ENCODE measurements at regions not wholly inside any gene's neighbourhood (a gene's known extent, or its start where the extent isn't known, plus 50 kb on each side); places are given as distances from the start of the nearest gene placed in this dataset.

GRCh38 chr1:62928885-62929284 is 145.0 kb downstream of the ATG4C start:
- H4K20me1 ChIP-seq (ENCODE audit: insufficient read depth, low read length), result no peaks in the 10 kb centered on the region
- Mint-ChIP-seq H3K9me3 (peaks cover 0 to 2% (median 0%) of the 10 kb centered on the region in 7 donors), H3K4me3 (no peak overlapping the region), H3K27me3 (ENCODE audit: low read depth in 3 of 3) (peaks cover 2 to 8% (median 7%) of the 10 kb centered on the region in 3 donors), H3K36me3 (no peaks in the 10 kb centered on the region), H3K4me1 (no peaks in the 10 kb centered on the region), H3K27ac (no peak overlapping the region)
- no peak overlapping the region for H3K27ac ChIP-seq (ENCODE audit: low read depth in 1 of 2, low read length in 2 of 2)
- DNase-seq, result no peak
- TF ChIP-seq, protein P1, sequence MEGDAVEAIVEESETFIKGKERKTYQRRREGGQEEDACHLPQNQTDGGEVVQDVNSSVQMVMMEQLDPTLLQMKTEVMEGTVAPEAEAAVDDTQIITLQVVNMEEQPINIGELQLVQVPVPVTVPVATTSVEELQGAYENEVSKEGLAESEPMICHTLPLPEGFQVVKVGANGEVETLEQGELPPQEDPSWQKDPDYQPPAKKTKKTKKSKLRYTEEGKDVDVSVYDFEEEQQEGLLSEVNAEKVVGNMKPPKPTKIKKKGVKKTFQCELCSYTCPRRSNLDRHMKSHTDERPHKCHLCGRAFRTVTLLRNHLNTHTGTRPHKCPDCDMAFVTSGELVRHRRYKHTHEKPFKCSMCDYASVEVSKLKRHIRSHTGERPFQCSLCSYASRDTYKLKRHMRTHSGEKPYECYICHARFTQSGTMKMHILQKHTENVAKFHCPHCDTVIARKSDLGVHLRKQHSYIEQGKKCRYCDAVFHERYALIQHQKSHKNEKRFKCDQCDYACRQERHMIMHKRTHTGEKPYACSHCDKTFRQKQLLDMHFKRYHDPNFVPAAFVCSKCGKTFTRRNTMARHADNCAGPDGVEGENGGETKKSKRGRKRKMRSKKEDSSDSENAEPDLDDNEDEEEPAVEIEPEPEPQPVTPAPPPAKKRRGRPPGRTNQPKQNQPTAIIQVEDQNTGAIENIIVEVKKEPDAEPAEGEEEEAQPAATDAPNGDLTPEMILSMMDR (IDR thresholded peaks at IDR 0.05), result no peak
- H3K9me3 ChIP-seq (replicated peaks in 1 of 2; ENCODE audit: control insufficient read depth in 1 of 2, insufficient read depth in 1 of 2, low read length in 2 of 2), result no peaks in the 10 kb centered on the region
- no CpG with 5 or more reads among the region's 4 CpGs for WGBS (ENCODE audit: insufficient coverage)
- no peak overlapping the region for H2AFZ ChIP-seq (ENCODE audit: insufficient read depth, low read depth, low read length, poor library complexity, severe bottlenecking)
- H3K4me2 ChIP-seq (replicated peaks; ENCODE audit: extremely low read depth, low read length, poor library complexity, severe bottlenecking), result no peak overlapping the region
- no peaks in the 10 kb centered on the region for H3K4me1 ChIP-seq (ENCODE audit: control insufficient read depth in 1 of 2, insufficient read depth in 2 of 2, low read length in 2 of 2)
- no peak overlapping the region for H3K4me3 ChIP-seq (replicated peaks in 1 of 3; ENCODE audit: low read depth in 2 of 3, low read length in 3 of 3)
- H3K9ac ChIP-seq (ENCODE audit: insufficient read depth, low read length, poor library complexity, severe bottlenecking), result no peak overlapping the region
- no peaks in the 10 kb centered on the region for H3K27me3 ChIP-seq (ENCODE audit: control insufficient read depth in 2 of 2, insufficient read depth in 2 of 2, low read length in 2 of 2)
- H3K36me3 ChIP-seq (replicated peaks in 1 of 2; ENCODE audit: control insufficient read depth in 1 of 2, insufficient read depth in 2 of 2, low read length in 2 of 2), result no peaks in the 10 kb centered on the region
- intact Hi-C loops (cut with micrococcal nuclease), result no loop called here
- H3K79me2 ChIP-seq (ENCODE audit: insufficient read depth, low read length), result no peaks in the 10 kb centered on the region

DNA sequence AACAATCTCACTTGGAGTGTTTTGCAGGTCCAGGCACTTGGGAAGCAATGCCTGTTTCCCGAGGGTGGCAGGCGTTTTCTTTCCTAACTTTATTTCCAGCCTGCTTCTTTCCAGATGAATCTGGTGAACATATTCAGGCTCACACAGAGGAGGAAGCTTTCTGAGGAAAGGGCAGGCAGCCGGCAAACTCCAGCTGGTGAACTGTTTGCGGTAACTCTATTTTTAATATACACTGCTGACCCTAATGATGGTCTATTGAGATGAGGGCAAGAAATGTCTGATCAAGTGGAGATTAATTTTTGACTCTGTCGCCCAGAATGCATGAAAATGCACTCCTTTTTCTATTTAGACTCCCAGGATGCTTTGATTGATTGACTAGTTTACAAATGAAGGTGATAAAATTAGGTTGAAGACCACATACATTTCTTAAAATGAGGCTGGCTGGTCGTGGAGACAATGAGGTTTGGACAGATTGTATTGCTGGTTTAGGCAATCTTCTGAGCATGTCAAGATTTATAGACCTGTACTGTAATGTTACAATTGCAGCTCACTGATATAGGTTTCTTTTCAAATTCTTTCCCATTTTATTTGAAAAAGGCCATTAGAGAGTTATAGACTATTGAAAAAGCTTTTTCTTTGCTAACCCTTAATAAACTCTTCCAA is 153.8 kb downstream of the ATG4C start:
- no peak overlapping the region for H3K27ac ChIP-seq (ENCODE audit: low read depth in 1 of 2, low read length in 2 of 2)
- no peak overlapping the region for H3K4me3 ChIP-seq (replicated peaks in 1 of 3; ENCODE audit: low read depth in 2 of 3, low read length in 3 of 3)
- no peaks in the 10 kb centered on the region for H3K4me1 ChIP-seq (ENCODE audit: control insufficient read depth in 1 of 2, insufficient read depth in 2 of 2, low read length in 2 of 2)
- Mint-ChIP-seq H3K9me3 (no peaks in the 10 kb centered on the region), H3K36me3 (no peaks in the 10 kb centered on the region), H3K27me3 (ENCODE audit: low read depth in 3 of 3) (peaks cover 3 to 10% (median 5%) of the 10 kb centered on the region in 3 donors), H3K4me3 (no peak overlapping the region), H3K4me1 (no peaks in the 10 kb centered on the region), H3K27ac (no peak overlapping the region)
- no peaks in the 10 kb centered on the region for H3K27me3 ChIP-seq (ENCODE audit: control insufficient read depth in 2 of 2, insufficient read depth in 2 of 2, low read length in 2 of 2)
- WGBS (ENCODE audit: insufficient coverage), result 60% methylated on average over 1 of the region's 6 CpGs
- H4K20me1 ChIP-seq (ENCODE audit: insufficient read depth, low read length), result no peaks in the 10 kb centered on the region
- no peak for DNase-seq
- no peak overlapping the region for H3K9ac ChIP-seq (ENCODE audit: insufficient read depth, low read length, poor library complexity, severe bottlenecking)
- H3K9me3 ChIP-seq (replicated peaks in 1 of 2; ENCODE audit: control insufficient read depth in 1 of 2, insufficient read depth in 1 of 2, low read length in 2 of 2), result no peaks in the 10 kb centered on the region
- intact Hi-C loops (cut with micrococcal nuclease), result no loop called here
- H2AFZ ChIP-seq (ENCODE audit: insufficient read depth, low read depth, low read length, poor library complexity, severe bottlenecking), result no peak overlapping the region
- H3K4me2 ChIP-seq (replicated peaks; ENCODE audit: extremely low read depth, low read length, poor library complexity, severe bottlenecking), result no peak overlapping the region
- TF ChIP-seq, protein P1 (IDR thresholded peaks at IDR 0.05), result no peak
- no peaks in the 10 kb centered on the region for H3K36me3 ChIP-seq (replicated peaks in 1 of 2; ENCODE audit: control insufficient read depth in 1 of 2, insufficient read depth in 2 of 2, low read length in 2 of 2)
- no peaks in the 10 kb centered on the region for H3K79me2 ChIP-seq (ENCODE audit: insufficient read depth, low read length)

Measured in CD14-positive monocyte (primary cell).